Lower leg skin (tissue), 3 donors: ENCODE measurements at regions not wholly inside any gene's neighbourhood (a gene's known extent, or its start where the extent isn't known, plus 50 kb on each side); places are given as distances from the start of the nearest gene placed in this dataset.

ENCODE experiments used
- POLR2A ChIP-seq, 2 donors: fragments of 450-650 bp; IDR thresholded peaks; one replicate each; pipeline ENCODE4 v1.6.1; 2016 to 2017; ENCODE audit warnings: antibody characterized with exemption in 2 of 2, mild to moderate bottlenecking in 1 of 2, moderate library complexity in 1 of 2
- TF ChIP-seq, protein P1 (sequence below), 3 donors: fragments of 450-650 bp; IDR thresholded peaks; one replicate each; pipeline ENCODE4 v1.5.1; 2016; ENCODE audit warnings: antibody characterized with exemption in 3 of 3, mild to moderate bottlenecking in 3 of 3, moderate library complexity in 2 of 3

DNA sequence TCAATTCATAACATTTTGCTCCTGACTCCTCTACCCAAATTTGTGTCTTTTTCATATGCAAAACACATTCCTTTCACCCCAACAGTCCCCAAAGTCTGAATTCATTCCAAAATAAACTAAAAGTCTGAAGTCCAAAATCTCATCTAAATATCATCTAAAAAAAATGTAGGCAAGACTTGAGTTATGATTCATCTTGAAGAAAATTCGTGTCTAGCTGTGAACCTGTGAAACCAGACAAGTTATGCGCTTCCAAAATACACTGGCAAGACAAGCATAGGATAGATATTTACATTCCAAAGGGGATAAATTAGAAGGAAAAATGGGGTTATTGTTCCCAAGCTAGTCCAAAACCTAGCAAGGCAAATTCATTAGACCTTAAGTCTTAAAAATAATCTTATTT, 1302.0 kb upstream of the GBE1 start:
- TF ChIP-seq POLR2A (IDR thresholded peaks at IDR 0.05), result no peak
- TF ChIP-seq, protein P1, sequence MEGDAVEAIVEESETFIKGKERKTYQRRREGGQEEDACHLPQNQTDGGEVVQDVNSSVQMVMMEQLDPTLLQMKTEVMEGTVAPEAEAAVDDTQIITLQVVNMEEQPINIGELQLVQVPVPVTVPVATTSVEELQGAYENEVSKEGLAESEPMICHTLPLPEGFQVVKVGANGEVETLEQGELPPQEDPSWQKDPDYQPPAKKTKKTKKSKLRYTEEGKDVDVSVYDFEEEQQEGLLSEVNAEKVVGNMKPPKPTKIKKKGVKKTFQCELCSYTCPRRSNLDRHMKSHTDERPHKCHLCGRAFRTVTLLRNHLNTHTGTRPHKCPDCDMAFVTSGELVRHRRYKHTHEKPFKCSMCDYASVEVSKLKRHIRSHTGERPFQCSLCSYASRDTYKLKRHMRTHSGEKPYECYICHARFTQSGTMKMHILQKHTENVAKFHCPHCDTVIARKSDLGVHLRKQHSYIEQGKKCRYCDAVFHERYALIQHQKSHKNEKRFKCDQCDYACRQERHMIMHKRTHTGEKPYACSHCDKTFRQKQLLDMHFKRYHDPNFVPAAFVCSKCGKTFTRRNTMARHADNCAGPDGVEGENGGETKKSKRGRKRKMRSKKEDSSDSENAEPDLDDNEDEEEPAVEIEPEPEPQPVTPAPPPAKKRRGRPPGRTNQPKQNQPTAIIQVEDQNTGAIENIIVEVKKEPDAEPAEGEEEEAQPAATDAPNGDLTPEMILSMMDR (IDR thresholded peaks at IDR 0.05), result no peak
